ENCODE measurements at regions not wholly inside any gene's neighbourhood (a gene's known extent, or its start where the extent isn't known, plus 50 kb on each side); places are given as distances from the start of the nearest gene placed in this dataset.

DNA sequence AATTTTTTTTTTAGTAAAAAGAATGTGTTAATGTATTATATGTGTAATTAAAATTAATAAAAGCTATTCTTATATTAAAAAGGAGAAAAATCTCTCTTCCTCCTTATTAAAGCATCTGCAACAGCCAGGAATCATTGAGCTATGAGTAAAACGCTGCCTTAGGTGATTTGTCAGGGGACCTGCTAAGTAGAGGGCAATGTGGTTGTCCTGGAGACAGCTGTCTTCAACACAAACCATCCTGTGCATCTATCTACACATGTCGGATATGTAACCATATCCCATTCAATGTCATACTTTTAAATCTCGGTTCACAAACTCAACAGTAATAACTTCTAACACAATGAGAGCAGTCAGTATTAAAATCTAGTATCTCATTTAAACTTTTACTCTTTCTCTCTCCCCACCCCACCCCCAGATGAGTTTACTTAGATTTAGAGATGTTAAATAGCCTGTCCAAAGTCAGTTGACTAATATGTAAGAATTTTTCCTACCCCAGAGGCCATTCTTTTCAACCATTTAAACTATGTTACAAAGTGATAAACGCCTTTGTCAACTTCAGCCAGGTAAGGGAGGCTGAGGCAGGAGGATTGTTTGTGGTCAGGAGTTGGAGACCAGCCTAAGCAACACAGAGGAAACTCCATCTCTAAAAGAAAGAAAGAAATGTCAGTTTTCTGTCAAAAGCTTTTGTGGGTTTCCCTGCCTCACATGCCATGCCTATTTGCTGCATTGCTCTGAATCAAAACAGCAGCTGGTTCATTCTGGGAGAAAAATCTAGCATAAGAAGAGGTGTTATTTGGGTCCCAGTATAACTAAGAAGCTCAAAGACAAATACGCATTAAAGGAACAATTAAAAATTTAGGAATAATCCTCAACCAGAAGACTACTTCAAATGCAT lies 413.7 kb upstream of the CCDC196 start:
- DNase-seq = no peak

GRCh38 chr14:66074537-66074936 lies 411.6 kb upstream of the CCDC196 start:
- no peak for DNase-seq

DNA sequence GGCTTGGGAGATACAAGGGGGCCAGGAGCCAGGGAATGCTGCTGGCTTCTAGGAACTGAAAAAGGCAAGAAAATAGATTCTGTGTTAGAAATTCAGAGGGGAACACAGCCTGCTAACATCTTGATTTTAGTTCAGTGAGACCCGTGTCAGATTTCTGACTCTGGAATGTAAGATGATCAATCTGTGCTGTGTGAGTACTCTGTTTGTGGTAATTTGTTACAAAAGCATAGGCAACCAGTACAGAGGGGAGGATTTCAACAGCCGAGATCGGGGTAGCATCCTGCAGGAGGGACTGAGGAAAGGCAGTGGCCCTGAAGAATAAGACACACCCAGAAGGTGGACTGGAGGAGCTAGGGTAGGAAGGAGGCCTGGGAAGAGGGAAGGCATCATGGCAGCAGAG lies 410.0 kb upstream of the CCDC196 start:
- DNase-seq = no peak

GRCh38 chr14:66078006-66078405 lies 408.2 kb upstream of the CCDC196 start:
- no peak for DNase-seq

- no peak for DNase-seq
Measured at GRCh38 chr14:66081594-66082376, 404.4 kb upstream of the CCDC196 start.

- DNase-seq = no peak
Measured at GRCh38 chr14:66085224-66085623, 400.9 kb upstream of the CCDC196 start.

DNA sequence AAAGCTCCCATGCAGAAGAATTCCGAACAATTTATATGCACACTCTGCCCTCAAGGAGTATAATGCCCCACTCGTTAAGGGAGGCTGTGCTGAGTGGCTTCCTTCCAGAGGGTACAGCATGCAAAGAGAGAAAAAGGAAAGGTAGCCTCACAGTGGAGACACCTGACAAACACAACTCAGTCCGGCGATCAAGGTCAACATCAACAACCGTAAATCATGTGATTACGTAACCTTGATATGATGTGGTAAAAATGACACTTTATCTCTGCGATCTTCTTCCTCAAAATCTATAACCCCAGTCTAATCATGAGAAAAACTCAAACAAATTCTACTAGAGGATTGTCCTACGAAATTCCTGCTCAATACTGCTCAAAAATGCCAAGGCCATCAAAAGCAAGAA lies 400.5 kb upstream of the CCDC196 start:
- DNase-seq = no peak

DNA sequence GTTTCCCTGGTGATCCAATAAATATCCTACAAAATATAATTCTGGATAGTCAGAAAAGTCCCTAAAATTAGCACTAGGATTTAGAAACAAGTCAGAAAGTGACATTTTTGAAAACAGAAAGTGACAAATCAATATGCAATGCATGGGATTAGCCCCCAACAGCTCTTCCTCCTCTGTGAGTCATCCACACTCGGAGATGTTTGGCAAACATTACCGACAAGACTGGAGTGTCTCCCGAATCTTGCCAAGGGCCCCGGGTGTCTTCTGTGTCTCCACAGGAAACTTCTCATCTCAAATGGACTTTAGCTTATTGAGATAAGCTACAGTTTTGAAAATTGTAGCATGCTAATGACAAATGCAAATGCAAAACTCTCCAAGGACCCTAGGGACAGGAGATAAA lies 398.9 kb upstream of the CCDC196 start:
- DNase-seq = no peak

DNA sequence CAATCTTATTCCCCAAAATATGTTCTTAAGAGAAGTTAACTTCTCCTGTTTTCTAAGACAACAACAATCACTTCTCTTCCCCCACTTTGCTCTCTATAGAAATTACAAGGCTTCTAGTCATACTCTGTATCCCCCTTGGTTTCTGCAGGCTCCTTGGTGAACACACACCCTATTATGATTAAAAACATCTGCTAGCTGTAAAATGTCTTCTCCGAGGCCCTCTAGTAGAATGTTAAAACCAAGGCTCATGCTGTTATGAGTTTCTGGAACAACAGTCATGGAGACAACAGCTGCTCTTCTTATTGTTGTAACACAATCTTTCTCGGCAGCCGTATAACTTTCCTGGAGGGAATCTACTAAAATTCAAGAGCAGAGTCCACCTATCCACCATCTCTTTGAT lies 397.5 kb upstream of the CCDC196 start:
- no peak for DNase-seq

- DNase-seq = no peak
Measured at GRCh38 chr14:66092206-66092605, 394.0 kb upstream of the CCDC196 start.

DNA sequence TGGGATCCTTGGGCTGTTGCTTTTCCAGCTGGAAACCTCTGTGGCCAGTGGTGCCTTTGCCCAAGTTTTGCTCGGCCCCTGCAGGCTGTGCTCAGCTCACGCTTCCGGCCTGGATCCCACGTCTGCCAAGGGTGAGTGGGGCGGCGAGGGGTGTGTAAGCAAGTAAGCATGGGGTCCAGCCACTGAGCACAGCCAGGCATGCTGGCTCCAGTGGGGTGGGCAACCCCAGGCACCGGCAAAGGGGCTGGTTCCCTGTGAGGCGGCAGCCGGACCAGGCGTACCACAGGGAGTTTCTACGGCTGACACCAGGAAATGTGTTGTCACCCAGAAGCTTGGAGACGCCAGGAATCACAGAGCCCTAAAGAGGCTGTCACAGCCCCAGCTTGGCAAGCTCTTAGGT lies 393.4 kb upstream of the CCDC196 start:
- DNase-seq = no peak

DNA sequence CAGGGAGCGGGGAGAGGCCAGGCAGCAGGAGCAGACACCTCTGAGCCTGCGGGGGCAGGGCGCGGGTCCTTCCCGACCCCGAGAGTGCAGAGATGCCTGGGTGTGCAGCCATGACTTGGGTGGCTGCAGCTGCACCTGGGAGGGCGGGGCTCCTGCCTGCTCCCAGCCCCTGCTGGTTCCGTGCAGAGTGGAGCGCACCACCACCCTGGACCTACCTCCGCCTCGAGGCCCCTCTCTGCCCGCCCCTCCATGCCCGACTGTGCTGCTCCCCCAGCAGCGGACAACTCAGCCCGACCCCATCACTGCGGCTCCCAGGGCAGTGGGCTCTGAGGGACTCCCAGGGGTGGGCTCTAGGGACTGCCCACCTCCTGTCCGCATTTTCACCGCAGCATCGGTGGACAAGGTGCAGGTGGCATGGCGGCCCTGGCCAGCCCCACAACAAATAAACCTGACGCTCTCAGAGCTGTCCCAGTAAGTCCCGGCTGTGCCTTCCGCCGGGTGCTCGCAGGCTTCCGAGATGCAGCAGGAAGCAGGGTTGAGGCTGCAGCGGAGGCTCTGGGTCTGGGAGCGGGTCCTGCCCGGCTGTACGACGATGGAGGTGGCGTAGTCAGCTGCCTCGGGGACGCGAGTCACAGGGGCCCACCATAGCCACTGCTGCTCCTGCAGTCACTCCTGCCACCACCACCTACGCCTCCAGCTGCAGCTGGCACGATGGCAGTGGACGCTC lies 392.0 kb upstream of the CCDC196 start:
- DNase-seq = no peak

DNA sequence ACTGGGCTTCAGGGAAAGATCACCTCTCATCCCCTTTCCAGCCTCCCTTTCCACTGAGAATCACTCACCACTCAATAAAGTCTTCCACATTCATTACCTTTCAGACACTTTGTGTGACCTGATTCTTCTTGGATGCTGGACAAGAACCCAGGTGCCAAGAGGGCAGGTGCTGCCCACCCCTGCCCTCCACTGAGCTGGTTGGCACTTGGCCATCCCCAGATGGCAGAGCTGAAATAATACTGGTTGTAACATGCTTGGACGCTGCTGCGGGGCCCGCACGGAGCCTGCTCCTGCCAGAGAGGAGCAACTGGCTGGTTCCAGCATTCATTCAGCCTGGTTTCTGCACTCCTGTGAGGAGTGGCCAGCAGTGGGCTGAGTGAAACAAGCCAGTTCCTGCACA lies 386.7 kb upstream of the CCDC196 start:
- DNase-seq = peak in 2 of 14 donors; percentile 5 to 88

- DNase-seq = peak in 1 of 14 donors; percentile 18
Measured at GRCh38 chr14:66099931-66100330, 386.2 kb upstream of the CCDC196 start.

- DNase-seq = no peak
Measured at GRCh38 chr14:66101662-66102061, 384.5 kb upstream of the CCDC196 start.

DNA sequence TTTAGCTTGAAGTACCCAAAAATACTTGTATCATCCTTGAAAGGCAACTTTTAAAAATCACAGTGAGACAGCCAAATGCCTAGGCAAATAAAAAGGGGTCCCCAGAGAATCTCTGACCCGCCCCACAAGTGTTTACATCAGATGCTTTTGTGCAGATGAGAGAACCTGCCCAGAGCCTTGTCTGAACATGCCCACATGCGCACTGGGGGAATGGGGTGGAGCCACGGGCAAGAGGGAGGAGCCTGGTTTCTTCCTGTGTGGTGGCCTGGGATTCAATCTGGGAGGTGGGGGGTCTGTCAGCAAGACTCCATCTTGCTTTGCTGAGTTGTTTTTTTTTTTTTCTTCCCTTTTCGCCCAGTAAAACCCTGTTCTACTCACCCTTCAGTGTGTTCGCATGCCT lies 381.7 kb upstream of the CCDC196 start:
- DNase-seq = no peak

DNA sequence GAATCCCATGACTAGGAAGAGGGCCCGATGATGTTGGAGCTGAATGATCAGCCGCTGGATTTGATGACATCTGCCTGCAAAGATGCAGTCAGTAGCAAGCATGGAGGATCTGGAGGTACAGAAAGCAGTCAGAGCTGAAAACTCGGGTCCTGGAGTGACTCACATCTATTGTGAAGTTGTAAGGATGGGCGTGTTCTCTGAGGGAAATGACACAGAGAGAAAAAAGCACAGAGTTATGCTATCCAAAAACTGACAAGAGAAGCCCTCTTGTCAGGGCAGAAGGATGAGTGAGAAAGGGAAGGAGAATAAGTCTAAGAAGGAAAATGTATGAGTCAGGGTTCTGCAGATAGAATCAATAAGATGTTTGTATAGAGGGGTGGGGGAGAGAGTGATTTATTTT lies 380.4 kb upstream of the CCDC196 start:
- no peak for DNase-seq

GRCh38 chr14:66109426-66109825 lies 376.7 kb upstream of the CCDC196 start:
- no peak for DNase-seq

DNA sequence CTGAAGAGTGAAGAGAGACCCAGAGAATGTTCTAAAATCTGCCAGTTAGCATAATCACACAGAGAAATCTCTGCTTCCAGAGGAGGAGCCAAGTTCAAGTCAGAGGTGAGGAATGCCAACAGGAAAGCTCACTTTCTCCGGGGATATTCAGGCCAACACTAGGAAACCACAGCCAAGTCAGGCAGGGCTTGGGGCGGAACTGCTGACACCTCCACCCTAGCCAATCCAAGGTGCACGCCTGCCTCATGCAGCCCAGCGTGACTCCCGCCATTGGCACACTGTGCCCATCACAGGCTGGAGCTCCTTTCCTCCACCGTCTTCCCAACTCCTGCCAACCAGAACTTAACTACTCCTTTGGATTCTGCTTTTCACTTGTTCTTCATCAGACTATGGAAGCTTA lies 374.3 kb upstream of the CCDC196 start:
- DNase-seq = no peak

- DNase-seq = no peak
Measured at GRCh38 chr14:66114071-66114470, 372.1 kb upstream of the CCDC196 start.

DNA sequence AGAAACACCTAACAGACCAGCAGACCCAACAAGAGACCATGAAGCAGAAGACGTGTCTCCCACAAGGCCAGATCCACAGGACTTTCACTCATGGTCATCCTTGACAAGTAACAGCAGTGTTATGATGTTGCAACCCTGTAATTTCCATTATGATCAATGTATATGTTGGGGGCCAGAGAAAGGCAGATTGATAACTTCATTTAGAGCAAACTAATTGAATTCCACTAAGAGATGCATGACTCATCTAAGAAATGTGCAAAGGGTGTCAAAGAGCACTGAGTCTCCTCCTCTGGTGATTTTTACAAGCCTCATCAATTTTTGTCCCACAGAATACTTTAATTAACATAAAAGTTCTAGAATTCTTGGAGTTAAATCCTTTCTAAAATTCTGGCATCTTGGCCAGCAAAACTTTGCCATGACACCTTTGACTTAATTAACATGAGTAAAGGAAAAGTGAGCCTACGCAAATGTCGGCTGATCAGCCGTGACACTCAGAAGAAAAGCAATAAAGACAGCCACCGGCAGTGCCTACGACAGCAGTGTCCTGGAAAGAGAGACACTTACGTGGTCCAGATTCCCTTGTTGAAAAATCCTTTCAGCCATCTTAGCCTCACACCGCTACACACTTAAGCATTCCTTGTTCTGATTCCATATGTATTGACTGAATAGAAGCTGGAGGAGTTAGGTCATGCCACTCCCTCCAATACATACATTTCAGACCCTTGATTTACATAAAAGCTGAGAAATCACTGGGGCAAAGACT lies 370.2 kb upstream of the CCDC196 start:
- DNase-seq = no peak

GRCh38 chr14:66116732-66117131 lies 369.4 kb upstream of the CCDC196 start:
- no peak for DNase-seq
